Midbrain (tissue), 1 donor: ENCODE measurements at regions not wholly inside any gene's neighbourhood (a gene's known extent, or its start where the extent isn't known, plus 50 kb on each side); places are given as distances from the start of the nearest gene placed in this dataset.
"Not testable (repeated sequence)": the region's sequence is repeated elsewhere in the genome, so short reads cannot be mapped to it uniquely, and the experiment has no call there.

Experiments
- DNase-seq: peaks from one replicate; lab custom pipeline; 2025; lab: John Stamatoyannopoulos, UW

DNA sequence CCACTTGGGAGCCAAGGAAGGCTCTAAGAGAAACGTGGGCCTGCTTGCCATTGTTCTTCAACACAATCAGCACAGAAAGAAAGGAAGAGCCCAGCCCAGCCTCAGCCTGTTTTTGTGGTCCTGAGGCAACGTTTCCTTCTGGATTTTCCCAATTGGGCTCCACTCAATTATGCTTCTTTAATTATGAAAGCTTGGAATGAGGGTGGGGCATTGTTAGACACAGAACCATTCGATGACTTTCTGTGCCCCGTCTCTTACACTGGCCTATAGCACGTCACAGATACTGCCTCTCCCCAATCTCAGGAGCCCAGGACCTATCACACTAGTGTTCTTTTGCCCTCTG is 207.4 kb downstream of the ZFP36L2 start:
- DNase-seq: no peak

DNA sequence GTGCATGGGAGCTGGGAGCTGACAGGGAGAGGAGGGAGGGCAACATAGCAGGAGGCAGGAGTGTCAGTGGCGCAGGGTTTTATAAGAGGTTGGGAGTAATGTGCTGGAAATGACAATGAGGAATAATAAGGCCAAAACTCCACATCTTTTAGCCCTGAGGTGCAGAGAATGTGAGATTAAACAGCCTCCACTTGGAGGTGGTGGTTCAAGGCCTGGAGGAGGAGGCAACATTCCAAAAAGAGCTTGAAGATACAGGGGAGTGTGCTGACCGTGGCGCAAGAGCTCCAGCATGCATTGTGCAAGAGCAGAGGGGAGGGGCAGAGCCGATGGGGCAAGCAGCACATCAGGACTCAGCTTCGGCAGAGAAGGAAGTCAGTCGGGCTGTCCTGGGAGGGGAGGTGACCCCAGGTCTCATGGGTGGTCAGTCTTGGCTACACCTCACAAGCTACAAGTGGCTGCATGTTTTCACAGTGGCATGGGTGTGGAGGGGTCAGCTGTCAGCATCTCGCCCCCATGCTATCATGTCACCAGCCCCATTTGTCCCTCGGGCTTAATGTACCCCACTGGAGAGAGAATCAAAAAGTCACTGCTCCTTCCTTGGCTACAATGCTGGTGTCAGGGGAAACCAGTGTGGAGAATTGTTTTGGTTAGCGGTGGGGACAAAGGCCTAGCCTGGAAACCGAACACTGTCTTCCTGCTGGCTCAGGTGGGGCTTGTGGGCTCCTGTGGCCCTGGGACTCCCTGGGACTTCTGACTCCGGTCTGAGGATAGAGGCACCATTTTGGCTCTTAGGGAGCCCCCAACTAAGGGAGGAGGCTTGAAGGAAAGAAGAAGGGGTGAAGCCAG is 208.0 kb downstream of the ZFP36L2 start:
- DNase-seq: peak; percentile 53

DNA sequence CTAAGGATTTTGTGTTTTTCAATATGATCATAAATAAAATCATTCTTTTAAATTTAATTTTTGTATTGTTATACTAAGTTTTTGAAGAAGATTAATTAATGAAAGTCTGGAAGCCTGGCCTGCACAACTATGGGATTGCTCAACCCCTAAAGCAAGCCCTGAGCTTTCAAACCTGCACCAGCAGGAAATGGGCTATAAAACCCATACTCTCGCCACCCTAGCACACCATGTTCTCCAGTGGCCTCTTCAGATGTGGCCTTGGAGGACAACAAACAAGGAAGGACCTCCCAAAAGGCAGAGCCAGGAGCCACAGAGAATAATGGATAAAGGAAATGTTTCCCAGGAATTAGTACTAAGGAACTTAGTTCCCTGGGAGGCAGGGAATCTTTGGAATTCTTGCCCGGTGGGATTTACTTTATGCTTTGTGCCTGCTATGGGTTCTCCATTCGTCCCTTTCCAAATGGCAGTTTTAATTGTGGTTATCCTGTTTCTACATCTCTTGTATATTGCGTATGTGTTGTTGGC is 212.5 kb downstream of the ZFP36L2 start:
- no peak for DNase-seq

DNA sequence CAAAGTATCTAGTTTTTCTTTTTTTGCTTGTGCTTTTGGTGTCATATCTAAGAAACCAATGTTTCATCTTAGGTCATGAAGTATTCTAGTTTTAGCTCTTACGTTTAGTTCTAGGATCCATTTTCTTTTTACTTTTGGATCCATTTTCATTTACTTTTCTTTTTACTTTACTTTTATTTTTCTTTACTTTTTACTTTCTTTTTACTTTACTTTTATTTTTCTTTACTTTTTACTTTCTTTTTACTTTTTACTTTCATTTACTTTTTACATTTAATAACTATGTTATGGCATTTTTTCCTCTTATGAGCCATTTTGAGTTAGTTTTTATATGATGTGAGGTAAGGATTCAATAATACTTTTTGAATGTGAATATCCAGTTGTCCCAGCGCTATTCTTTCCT is 213.4 kb downstream of the ZFP36L2 start:
- DNase-seq: no peak

DNA sequence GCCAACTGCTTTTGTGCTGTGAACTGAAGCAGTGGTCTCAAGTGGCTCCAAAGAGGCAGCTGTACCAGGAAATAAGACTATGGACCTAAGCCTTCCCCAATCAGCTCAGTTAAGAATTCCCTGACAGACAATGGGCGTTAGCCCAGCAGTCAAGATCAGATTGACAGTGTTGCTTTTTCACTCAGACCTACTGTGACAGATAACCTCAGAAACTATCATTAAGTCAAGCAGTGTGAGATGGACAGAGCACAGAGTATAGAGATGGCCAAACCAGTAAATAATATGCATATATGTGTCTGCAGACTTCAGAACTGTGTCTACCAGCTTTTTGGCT is 215.3 kb downstream of the ZFP36L2 start:
- no peak for DNase-seq

DNA sequence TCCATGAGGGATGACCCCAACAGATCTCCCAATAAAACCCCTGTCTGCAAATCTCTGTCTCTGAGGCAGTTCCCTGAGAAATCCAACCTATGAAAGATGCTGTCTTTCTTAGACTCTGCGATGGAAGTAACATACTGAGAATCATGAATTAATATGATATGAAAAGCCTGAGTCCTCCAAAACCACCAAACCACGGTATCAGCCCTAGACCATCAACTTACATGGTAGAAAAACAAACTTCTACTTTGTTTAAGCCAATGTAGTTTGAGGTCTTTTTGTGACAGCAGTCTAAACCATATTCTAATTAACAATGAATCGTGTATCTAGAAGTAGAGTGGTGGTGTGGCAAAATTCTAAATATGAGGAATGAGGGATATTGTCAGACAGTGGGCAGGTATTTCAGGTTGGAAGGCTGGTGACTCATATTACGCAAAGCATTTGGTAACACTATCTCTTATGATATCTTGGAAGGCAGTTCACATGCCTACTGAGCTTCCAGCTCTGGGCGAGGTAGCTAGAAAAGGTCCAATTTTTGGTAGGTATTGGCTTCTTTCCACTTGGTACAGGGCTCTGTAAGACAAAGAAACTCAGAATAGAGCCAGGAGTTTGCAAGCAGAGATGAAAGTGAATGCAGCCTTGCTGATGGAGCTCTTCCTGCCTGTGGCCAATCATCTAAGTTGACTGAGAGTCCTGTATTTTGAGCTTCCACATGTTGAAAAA is 215.8 kb downstream of the ZFP36L2 start:
- DNase-seq: no peak

DNA sequence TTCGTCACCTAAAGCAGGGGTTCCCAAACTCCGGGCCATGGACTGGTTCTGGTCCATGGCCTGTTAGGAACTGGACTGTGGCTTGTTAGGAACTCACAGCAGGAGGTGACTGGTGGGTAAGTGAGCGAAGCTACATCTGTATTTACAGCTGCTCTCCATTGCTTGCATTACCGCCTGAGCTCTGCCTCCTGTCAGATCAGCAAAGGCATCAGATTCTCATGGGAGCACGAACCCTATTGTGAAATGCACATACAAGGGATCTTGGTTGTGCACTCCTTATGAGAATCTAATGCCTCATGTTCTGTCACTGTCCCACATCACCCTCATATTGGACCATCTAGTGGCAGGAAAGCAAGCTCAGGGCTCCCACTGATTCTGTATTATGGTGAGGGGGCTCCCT is 217.0 kb downstream of the ZFP36L2 start:
- DNase-seq: no peak

DNA sequence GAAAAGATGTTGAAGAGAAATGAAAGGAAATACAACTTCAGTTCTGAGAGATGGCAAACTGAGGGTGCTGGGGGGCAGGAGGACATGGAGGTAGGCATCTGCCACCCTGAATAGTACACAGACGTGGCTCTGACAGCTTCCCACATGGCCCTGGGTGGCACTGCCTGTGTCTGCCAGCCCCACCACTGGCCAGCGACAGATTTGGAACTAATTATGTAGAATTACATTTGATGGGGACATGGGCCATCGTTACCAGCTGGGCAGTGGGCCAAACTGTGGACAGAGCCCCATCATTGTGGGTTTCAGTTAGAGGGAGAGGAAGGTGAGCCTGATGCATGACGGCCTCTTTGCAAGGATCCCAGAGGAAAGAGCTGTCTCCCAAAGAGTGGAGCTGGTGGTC is 216.0 kb upstream of the HAAO start:
- DNase-seq: no peak

DNA sequence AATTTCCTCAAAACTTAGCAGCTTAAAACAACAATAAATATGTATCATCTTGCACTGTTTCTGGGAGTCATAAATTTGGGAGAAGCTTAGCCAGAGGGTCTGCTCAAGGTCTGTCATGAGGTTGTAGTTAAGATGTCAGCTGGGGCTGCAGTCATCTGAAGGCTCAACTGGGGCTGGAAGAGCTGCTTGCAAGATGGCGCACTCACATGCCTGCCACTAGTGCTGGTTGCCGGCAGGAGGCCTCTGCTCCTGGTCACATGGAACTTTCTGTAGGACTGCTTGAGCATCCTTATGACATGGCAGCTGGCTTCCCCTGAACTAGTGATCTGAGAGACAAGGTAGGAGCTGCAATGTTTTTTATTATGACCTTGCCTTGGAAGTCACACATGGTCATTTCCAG is 215.5 kb upstream of the HAAO start:
- no peak for DNase-seq

DNA sequence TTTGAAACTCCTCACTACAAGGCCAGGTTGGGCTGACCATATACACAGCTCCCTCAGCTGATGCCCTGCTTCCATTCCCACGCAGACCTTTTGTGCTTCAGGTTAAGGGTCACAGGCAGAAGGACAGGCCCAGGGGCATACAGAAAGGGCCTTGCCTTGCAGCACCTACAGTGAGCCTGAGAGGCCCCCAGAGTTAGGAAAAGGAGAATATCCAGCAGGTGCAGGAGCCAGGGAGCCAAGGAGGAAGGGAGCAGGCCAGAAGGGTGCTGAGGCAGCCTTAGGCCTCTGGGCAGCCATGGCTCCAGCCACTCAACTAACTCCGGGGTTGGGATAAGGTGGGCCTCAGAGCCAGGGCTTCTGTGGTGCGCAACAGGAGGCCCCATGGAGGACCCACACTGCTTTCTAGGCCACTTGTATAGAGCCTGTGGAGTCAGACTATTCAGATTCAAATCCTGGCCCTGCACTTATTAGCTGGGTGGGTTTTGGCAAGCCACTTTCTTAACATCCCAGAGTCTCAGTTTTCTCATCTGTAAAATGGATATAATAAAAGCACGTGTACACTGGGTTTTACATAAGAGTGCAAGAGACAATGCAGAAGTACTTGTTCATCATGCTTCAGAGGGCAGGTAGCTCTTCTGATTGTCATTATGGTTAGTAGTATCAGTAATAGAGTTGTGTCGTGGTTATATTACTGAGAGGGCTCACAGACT is 214.6 kb upstream of the HAAO start:
- DNase-seq: no peak

DNA sequence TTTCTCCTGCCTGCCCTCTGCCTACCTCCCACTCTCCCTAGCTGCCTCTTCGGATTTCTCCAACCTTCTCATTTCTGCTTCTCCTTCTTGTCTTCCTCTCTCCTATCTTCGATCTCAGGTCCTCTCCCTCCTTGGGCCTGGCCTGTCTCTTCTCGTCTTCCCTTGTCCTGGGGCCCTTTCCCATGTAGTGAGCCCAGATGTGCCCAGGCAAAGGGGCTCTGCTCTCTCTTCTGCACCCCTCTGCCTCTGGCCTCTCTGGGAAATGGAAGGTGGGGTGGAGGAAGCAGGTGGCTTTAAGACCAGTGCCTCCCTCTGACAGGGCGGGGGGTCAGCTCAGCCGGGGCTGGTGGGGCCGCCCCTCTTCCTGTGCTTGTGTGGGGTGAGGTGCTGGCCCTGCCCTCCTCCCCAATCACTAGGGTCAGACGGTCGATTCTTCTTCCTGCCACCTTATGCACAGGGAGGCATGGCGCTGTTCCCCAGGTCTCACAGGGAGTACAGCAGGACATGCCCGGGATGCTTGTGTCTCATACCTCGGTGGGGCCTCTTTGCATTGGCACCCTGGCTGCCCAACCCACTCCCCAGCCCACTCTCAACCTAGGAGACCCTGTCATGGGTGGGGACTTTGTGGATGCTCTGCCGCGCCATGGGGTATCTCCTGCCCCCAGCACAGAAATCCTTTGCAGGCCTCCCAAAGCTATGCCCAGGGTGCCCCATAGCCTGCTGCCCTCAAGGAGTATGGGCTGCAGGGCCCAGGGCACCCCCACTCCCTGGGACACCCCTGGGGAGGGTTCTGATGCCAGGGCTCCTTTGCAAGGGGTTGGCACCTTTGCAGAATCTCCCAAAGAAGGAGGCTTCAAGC is 213.8 kb upstream of the HAAO start:
- no peak for DNase-seq

DNA sequence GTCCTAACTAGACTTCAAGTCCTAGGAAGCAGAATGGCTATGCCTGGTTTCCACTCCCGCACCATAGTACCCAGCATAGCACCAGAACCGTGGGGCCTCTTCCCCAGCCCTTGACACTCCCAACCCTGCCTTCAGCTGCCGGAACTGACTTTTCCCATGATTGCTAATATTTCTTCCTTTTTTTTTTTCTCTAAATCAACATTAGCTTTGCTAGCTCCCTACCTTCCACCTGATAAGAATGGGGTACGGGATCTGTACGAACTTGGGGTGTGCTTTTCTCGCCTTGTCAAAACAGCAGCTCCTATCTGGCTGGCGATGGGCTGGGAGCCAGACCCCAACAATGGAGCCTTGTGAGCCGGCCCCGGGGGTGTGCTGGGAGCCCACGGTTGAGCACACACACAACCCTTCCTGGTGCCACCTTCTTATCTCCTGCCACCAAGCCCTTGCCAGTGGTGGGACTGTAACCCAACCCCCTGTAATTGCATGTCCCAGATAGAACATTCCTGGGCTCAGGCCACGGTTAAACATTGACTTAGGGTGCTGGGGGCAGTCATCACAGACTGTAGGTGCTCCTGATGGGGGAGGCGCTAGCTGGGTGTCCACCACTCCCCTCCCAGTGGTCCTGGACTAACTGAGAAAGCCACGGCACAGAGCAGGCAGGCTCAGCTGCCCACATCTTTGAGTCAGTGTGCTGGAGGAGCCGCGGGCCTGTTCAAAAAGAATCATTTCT is 213.0 kb upstream of the HAAO start:
- DNase-seq: peak; percentile 75

DNA sequence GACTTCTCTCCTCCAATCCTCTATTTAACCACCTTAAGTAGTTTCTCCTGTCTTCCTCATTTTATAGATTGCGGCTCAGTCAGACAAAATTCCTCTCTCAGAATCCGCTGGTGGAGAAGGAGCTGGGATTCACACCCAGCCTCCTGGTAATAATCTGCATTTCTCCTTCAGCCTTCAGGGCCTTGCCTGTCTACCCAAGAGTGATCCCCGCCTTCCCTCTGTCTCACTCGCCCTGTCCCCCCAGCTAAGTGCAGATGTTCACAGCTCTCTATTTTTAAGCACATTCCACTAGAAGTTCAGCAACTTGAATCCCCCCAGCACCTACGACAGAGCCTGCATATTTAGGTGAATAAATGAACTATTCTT is 212.5 kb upstream of the HAAO start:
- DNase-seq: no peak

DNA sequence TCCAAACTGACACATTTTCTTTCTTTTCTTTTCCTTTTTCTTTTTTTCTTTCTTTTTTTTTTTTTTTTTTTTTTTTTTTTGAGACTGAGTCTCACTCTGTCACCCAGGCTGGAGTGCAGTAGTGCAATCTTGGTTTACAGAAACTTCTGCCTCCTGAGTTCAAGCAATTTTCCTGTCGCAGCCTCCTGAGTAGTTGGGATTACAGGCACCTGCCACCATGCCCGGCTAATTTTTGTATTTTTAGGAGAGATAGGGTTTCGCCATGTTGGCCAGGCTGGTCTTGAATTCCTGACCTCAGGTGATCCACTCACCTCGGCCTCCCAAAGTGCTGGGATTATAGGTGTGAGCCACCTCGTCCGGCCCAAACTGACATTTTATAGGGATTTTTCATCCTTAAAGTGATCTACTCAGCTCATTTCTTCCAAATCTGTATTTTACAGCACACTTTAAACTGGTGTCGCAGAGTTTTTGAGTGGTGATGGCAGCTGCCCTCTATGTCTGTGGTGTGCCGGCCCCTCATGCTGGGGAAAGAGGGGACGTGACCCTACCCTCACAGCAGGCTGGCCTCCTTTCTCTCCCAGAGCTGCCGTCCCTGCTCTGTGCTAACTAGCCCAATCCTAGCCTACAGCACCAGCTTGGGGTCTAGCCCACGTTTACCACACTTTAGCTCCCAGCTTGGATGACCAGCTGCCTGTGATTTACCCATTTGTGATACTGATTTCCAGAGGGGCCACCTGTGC is 211.9 kb upstream of the HAAO start:
- DNase-seq: not testable (repeated sequence)

DNA sequence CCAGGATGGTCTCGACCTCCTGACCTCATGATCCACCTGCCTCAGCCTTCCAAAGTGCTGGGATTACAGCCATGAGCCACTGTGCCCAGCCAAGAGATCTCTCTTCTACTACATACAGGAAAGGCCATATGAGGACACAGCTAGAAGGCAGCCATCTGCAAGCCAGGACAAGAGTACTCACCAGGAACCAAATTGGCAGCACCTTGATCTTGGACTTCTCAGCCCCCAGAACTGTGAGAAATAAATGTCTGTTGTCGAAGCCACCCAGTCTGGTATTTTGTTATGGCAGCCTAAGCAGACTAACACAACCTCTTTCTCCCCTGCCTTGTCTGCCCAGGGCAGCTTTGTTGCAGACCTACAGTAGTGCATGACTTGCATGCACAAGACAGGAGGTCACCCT is 211.3 kb upstream of the HAAO start:
- no peak for DNase-seq

DNA sequence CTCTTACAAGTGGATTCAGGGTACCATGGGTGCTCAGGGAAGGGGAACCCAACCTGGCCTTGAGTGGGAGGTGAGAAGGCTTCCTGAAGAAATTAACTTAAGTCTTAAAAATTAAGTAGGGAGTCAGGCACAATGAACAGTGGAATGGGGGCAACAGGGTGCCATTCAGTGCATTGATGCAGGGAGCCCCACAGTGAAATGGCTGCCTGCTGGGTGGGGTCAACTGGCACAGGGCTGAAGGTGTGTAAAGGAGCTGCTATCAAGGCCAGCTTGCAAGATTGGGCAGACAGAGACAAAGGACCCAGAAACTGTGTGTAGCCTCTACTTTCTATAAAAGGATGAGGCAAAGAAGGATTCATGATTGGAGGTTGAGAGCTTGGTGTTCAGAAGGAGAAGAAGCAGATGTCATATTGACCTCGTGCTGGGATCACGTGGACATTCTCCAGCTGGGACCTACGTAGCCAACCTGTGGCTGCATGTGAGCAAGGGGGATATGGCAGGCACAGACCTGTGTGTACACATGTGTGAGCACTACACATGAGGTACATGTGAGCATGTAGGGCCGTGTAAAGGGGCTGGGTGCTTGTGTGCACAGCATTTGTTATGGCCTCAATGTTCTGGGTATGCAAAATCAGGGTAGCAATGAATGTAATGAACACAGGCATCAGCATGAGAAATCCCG is 209.5 kb upstream of the HAAO start:
- no peak for DNase-seq

DNA sequence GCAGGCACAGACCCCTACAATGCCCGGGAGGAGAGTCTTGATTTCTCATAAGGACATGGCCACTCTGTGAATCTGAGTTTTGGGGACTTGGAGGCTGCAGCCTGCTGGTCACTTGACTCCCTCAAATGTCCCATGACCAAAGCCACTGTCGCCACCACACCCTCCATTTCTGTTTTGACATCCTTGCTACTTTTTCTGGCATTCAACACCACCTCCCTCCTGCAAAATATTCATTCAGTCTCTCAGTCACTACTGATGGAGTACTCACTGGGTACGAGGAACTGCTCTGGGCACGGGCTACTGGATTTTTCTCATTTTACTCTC is 208.6 kb upstream of the HAAO start:
- DNase-seq: no peak

DNA sequence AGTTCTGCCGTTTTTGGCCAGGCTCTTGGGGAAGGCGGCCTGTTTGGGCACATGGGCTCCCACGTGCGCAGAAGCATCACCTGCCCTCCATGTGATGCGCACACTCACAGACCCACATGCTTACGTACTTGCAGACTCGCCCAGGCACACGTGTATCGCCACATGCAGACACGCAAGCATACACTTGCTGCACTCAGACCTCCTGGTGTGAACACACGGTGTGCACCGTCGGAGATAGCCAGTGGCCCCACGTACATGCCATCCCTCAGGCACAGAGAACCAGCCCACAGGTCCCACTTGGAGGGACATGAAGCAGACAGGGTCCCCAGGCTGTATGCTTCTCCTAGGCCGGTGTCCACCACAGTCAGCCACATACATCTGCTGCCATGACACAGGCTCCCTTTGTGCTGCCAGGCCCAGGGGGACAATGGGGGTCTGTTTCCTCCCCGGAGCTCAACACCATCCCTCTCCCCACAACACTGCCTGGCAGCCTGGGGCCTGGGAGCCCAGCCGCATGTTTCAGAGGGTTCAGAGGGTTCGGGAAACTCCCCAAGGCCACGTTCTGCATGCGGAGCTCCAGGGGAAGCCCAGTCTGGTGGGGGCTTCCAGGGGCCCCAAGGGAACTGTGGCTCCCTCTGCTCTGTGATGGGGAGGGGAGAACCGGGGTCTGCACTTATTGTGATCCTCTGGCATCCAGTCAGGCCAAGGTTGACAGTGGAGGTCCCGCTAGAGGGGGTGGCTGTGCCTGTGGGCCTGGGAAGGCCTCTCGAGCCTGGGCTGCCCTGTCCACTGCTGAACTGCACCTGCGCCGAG is 208.1 kb upstream of the HAAO start:
- peak; percentile 80 for DNase-seq

DNA sequence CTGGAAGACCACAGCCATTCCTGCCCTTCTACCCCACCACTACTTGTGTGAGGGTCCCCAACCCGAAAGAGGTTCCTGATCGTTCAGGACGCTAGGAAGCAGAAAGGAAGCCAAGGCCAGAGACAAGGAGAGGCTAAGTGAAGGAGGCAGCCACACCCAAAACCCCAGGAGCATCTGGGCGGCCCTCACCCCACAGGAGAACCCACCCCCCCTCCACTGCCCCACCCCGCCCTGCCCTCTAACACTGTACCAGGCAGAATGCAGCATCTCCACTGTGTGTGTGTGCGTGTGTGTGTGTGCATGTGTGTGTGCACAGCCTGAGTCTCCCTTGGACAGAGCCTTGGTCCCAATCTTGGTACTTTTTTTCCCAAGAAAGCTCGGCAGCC is 207.5 kb upstream of the HAAO start:
- DNase-seq: no peak
